ENCODE measurements at regions not wholly inside any gene's neighbourhood (a gene's known extent, or its start where the extent isn't known, plus 50 kb on each side); places are given as distances from the start of the nearest gene placed in this dataset.

DNA sequence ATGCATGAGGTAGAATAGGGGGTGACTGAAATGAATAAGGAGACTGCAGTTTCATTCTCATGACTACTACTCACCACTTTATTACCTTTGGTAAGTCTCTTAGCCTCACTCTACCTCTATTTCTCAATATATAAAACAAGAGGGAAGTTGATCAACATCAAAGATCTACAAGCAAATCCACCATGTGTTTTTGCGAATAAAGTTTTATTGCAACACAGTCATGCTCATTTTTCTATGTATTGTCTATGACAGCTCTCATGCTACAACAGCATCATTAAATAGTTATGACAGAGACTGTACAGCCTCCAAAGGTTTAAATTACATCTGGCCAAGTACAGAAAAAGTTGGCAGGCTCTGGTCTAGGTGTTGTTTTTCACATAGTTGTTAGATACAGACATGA, 72.6 kb upstream of the CPEB2 start:
- TF ChIP-seq GATA2 (IDR thresholded peaks at IDR 0.05; ENCODE audit: low read depth, low read length) (no peak), GATA3 (IDR thresholded peaks at IDR 0.05; ENCODE audit: low read depth, low read length) (no peak)

Measured in SH-SY5Y (cell line).